ENCODE measurements at regions not wholly inside any gene's neighbourhood (a gene's known extent, or its start where the extent isn't known, plus 50 kb on each side); places are given as distances from the start of the nearest gene placed in this dataset.

DNA sequence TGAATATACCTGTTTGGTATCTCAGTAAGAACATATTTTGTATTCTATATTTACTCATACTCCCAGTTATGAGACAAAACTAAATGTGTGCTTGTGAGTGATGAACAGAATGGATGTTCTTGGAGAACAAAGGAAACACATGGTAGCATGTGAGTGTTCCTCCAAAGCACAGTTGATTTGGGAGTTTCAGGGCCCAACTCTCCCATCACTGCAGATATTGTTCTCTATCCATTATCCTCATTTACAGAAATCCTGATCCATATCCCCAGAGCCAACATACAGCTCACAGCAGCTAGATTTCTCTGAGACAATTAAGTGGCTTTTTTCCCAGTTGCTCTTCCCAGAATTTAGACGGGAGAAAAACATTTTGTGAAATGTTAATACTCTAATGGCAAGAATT lies 75.6 kb upstream of the MAPRE2 start:
- TF ChIP-seq TEAD4 (CRISPR knock-in tag; IDR thresholded peaks at IDR 0.05) (no peak), CREB1 (CRISPR knock-in tag; IDR thresholded peaks at IDR 0.05) (no peak), ZNF121 (CRISPR knock-in tag; IDR thresholded peaks at IDR 0.05) (no peak), ETV6 (CRISPR knock-in tag; IDR thresholded peaks at IDR 0.05) (no peak), GABPB1 (CRISPR knock-in tag; IDR thresholded peaks at IDR 0.05) (no peak)
- TF ChIP-seq, protein P1, sequence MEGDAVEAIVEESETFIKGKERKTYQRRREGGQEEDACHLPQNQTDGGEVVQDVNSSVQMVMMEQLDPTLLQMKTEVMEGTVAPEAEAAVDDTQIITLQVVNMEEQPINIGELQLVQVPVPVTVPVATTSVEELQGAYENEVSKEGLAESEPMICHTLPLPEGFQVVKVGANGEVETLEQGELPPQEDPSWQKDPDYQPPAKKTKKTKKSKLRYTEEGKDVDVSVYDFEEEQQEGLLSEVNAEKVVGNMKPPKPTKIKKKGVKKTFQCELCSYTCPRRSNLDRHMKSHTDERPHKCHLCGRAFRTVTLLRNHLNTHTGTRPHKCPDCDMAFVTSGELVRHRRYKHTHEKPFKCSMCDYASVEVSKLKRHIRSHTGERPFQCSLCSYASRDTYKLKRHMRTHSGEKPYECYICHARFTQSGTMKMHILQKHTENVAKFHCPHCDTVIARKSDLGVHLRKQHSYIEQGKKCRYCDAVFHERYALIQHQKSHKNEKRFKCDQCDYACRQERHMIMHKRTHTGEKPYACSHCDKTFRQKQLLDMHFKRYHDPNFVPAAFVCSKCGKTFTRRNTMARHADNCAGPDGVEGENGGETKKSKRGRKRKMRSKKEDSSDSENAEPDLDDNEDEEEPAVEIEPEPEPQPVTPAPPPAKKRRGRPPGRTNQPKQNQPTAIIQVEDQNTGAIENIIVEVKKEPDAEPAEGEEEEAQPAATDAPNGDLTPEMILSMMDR (IDR thresholded peaks at IDR 0.05) = no peak
- TF ChIP-seq, protein P2, sequence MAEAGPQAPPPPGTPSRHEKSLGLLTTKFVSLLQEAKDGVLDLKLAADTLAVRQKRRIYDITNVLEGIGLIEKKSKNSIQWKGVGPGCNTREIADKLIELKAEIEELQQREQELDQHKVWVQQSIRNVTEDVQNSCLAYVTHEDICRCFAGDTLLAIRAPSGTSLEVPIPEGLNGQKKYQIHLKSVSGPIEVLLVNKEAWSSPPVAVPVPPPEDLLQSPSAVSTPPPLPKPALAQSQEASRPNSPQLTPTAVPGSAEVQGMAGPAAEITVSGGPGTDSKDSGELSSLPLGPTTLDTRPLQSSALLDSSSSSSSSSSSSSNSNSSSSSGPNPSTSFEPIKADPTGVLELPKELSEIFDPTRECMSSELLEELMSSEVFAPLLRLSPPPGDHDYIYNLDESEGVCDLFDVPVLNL (CRISPR knock-in tag; IDR thresholded peaks at IDR 0.05; ENCODE audit: borderline replicate concordance, low read depth) = no peak
- TF ChIP-seq, protein P3, sequence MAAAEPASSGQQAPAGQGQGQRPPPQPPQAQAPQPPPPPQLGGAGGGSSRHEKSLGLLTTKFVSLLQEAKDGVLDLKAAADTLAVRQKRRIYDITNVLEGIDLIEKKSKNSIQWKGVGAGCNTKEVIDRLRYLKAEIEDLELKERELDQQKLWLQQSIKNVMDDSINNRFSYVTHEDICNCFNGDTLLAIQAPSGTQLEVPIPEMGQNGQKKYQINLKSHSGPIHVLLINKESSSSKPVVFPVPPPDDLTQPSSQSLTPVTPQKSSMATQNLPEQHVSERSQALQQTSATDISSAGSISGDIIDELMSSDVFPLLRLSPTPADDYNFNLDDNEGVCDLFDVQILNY (CRISPR knock-in tag; IDR thresholded peaks at IDR 0.05) = no peak
- TF ChIP-seq, protein P4, sequence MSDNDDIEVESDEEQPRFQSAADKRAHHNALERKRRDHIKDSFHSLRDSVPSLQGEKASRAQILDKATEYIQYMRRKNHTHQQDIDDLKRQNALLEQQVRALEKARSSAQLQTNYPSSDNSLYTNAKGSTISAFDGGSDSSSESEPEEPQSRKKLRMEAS (CRISPR knock-in tag; IDR thresholded peaks at IDR 0.05) = no peak
- TF ChIP-seq, protein P5, sequence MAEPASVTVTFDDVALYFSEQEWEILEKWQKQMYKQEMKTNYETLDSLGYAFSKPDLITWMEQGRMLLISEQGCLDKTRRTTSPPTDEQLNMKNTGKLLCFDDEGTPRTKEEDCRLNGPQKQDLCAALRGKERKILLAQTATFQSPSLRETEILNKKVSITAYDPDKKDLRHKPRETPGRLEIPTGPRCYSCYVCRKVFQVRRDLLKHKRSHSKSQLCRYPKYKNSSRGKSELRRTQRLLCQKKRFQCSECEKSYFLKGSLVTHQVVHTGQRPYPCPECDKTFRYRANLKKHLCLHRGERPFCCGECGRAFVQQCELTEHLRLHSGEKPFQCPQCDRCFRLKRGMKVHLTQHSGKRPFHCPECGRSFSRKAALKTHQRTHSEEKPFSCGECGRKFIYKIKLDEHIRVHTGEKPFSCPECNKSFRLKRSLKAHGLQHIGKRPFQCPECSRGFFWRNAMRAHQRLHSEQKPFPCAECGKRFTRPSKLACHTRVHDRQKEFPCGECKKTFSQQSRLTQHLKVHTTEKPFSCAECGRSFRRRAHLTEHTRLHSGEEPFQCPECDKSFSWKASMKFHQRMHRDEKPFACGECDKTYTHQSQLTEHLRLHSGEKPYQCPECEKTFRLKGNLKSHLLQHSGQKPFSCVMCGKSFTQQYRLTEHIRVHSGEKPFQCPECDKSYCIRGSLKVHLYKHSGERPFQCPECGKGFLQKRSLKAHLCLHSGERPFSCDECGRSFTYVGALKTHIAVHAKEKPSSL (CRISPR knock-in tag; conservative IDR thresholded peaks at IDR 0.05) = no peak

All from WTC11 (cell line).